KMS-11 (cell line): ENCODE measurements at regions not wholly inside any gene's neighbourhood (a gene's known extent, or its start where the extent isn't known, plus 50 kb on each side); places are given as distances from the start of the nearest gene placed in this dataset.

ENCODE experiments used
- H2AFZ ChIP-seq: fragments of 200-600 bp; sonication (generic); 2 replicates; pipeline ENCODE4 v1.6.1; 2016; ENCODE audit warnings: antibody characterized with exemption, mixed run types, low read depth
- H3K27ac ChIP-seq: fragments of 200-600 bp; sonication (generic); 2 replicates; pipeline ENCODE4 v1.6.1; 2016; ENCODE audit warnings: mild to moderate bottlenecking, mixed run types
- H3K27me3 ChIP-seq: fragments of 200-600 bp; sonication (generic); 2 replicates; pipeline ENCODE4 v1.6.1; 2017; ENCODE audit warnings: mild to moderate bottlenecking, low read depth, mixed run types, moderate library complexity; ENCODE audit not compliant: insufficient read depth
- H3K36me3 ChIP-seq: fragments of 200-600 bp; sonication (generic); 2 replicates; pipeline ENCODE4 v1.6.1; 2017; ENCODE audit warnings: mild to moderate bottlenecking, mixed run types; ENCODE audit not compliant: insufficient read depth
- H3K4me1 ChIP-seq: fragments of 200-600 bp; sonication (generic); 2 replicates; pipeline ENCODE4 v1.6.1; 2016; ENCODE audit warnings: mild to moderate bottlenecking, low read depth, mixed run types; ENCODE audit not compliant: poor library complexity, severe bottlenecking
- H3K4me2 ChIP-seq: fragments of 200-600 bp; sonication (generic); 2 replicates; pipeline ENCODE4 v1.7.0; 2016; ENCODE audit warnings: mild to moderate bottlenecking, mixed run types
- H3K4me3 ChIP-seq: fragments of 200-600 bp; sonication (generic); IDR thresholded peaks from 2 replicates; pipeline ENCODE4 v1.6.1; 2017; ENCODE audit warnings: low read depth, low read length, mixed read lengths; ENCODE audit not compliant: insufficient read depth
- H3K79me2 ChIP-seq: fragments of 200-600 bp; sonication (generic); 2 replicates; pipeline ENCODE4 v1.6.1; 2016; ENCODE audit warnings: low read depth, mixed run types; ENCODE audit not compliant: insufficient read depth
- H3K9ac ChIP-seq: fragments of 200-600 bp; sonication (generic); 2 replicates; pipeline ENCODE4 v1.6.1; 2016; ENCODE audit warnings: mild to moderate bottlenecking, mixed run types
- H4K20me1 ChIP-seq: fragments of 200-600 bp; sonication (generic); 2 replicates; pipeline ENCODE4 v1.6.1; 2016; ENCODE audit warnings: mild to moderate bottlenecking, mixed run types; ENCODE audit not compliant: insufficient read depth
- CTCF ChIP-seq: fragments of 200-600 bp; sonication (generic); conservative IDR thresholded peaks from 2 replicates; pipeline ENCODE4 v1.6.1; 2017; ENCODE audit warnings: low read depth, mild to moderate bottlenecking, antibody characterized with exemption, low read length, moderate library complexity, mixed read lengths

- Histone ChIP-seq H3K4me2 (no peak overlapping the region), H3K27me3 (no peaks in the 10 kb centered on the region), H3K27ac (no peak overlapping the region), H3K4me3 (no peak overlapping the region), H2AFZ (no peak overlapping the region), H4K20me1 (no peaks in the 10 kb centered on the region), H3K4me1 (no peaks in the 10 kb centered on the region), H3K79me2 (no peaks in the 10 kb centered on the region), H3K9ac (no peak overlapping the region), H3K36me3 (no peaks in the 10 kb centered on the region)
- no peak for TF ChIP-seq CTCF
Observed at GRCh38 chr10:44854693-44855350, 56.3 kb upstream of the TMEM72 start.

GRCh38 chr10:44856696-44857095, 54.4 kb upstream of the TMEM72 start:
- TF ChIP-seq CTCF, result no peak
- H3K9ac ChIP-seq, result no peak overlapping the region
- no peaks in the 10 kb centered on the region for H3K36me3 ChIP-seq
- H3K79me2 ChIP-seq, result no peaks in the 10 kb centered on the region
- H3K27me3 ChIP-seq, result no peaks in the 10 kb centered on the region
- no peaks in the 10 kb centered on the region for H4K20me1 ChIP-seq
- H2AFZ ChIP-seq, result no peak overlapping the region
- no peak overlapping the region for H3K27ac ChIP-seq
- H3K4me2 ChIP-seq, result no peak overlapping the region
- no peak overlapping the region for H3K4me3 ChIP-seq
- no peaks in the 10 kb centered on the region for H3K4me1 ChIP-seq

- Histone ChIP-seq H3K9ac (no peak overlapping the region), H3K36me3 (no peaks in the 10 kb centered on the region), H3K4me2 (no peak overlapping the region), H3K4me1 (no peaks in the 10 kb centered on the region), H3K27ac (no peak overlapping the region), H3K79me2 (no peaks in the 10 kb centered on the region), H3K27me3 (no peaks in the 10 kb centered on the region), H2AFZ (no peak overlapping the region), H3K4me3 (no peak overlapping the region), H4K20me1 (no peaks in the 10 kb centered on the region)
- peak; percentile 98 for TF ChIP-seq CTCF
Observed at GRCh38 chr10:44857363-44858016, 53.6 kb upstream of the TMEM72 start.

- H3K36me3 ChIP-seq, result no peaks in the 10 kb centered on the region
- no peaks in the 10 kb centered on the region for H4K20me1 ChIP-seq
- H3K4me3 ChIP-seq, result no peak overlapping the region
- H2AFZ ChIP-seq, result no peak overlapping the region
- H3K79me2 ChIP-seq, result no peaks in the 10 kb centered on the region
- H3K9ac ChIP-seq, result no peak overlapping the region
- no peak overlapping the region for H3K4me2 ChIP-seq
- no peak overlapping the region for H3K27ac ChIP-seq
- H3K4me1 ChIP-seq, result no peaks in the 10 kb centered on the region
- TF ChIP-seq CTCF, result peak; percentile 60
- H3K27me3 ChIP-seq, result no peaks in the 10 kb centered on the region
Observed at GRCh38 chr10:44858017-44858371, 53.1 kb upstream of the TMEM72 start.
